Loucy (cell line): ENCODE measurements at regions not wholly inside any gene's neighbourhood (a gene's known extent, or its start where the extent isn't known, plus 50 kb on each side); places are given as distances from the start of the nearest gene placed in this dataset.

ENCODE experiments used
- H2AFZ ChIP-seq: fragments of 200-600 bp; sonication (generic); 2 replicates; pipeline ENCODE4 v1.6.0; 2016; ENCODE audit warnings: antibody characterized with exemption, mild to moderate bottlenecking, low read length, moderate library complexity
- H3F3A ChIP-seq: fragments of 200-600 bp; 2 replicates; pipeline ENCODE4 v1.6.0; 2016; ENCODE audit warnings: antibody characterized with exemption, low read depth, mild to moderate bottlenecking
- H3K27me3 ChIP-seq: fragments of 200-600 bp; sonication (generic); 2 replicates; pipeline ENCODE4 v1.6.1; 2014; ENCODE audit warnings: low read length, mild to moderate bottlenecking; ENCODE audit not compliant: insufficient read depth, poor library complexity, severe bottlenecking
- H3K36me3 ChIP-seq: fragments of 200-600 bp; sonication (generic); 2 replicates; pipeline ENCODE4 v1.6.1; 2016; ENCODE audit warnings: low read length; ENCODE audit not compliant: insufficient read depth
- H3K4me1 ChIP-seq: fragments of 200-600 bp; sonication (generic); 2 replicates; pipeline ENCODE4 v1.5.1; 2014; ENCODE audit warnings: low read length, mild to moderate bottlenecking; ENCODE audit not compliant: insufficient read depth, poor library complexity, severe bottlenecking
- H3K4me2 ChIP-seq: fragments of 200-600 bp; sonication (generic); 2 replicates; pipeline ENCODE4 v1.6.0; 2014; ENCODE audit warnings: antibody characterized with exemption, low read length, low read depth, mild to moderate bottlenecking; ENCODE audit not compliant: poor library complexity, severe bottlenecking
- H3K4me3 ChIP-seq: fragments of 200-600 bp; sonication (generic); 2 replicates; pipeline ENCODE4 v1.5.1; 2014; ENCODE audit warnings: low read length, mild to moderate bottlenecking, mixed read lengths; ENCODE audit not compliant: poor library complexity, severe bottlenecking
- H3K79me2 ChIP-seq: fragments of 200-600 bp; sonication (generic); 2 replicates; pipeline ENCODE4 v1.6.1; 2014; ENCODE audit warnings: low read length; ENCODE audit not compliant: insufficient read depth
- H3K9ac ChIP-seq: fragments of 200-600 bp; sonication (generic); 2 replicates; pipeline ENCODE4 v1.6.0; 2014; ENCODE audit warnings: mild to moderate bottlenecking, low read depth, low read length, moderate library complexity; ENCODE audit not compliant: poor library complexity, severe bottlenecking
- H3K9me2 ChIP-seq: fragments of 200-600 bp; sonication (generic); replicated peaks from 2 replicates; pipeline ENCODE4 v1.6.1; 2016; ENCODE audit warnings: low read depth, low read length, mixed read lengths
- H3K9me3 ChIP-seq: fragments of 200-600 bp; sonication (generic); 2 replicates; pipeline ENCODE4 v1.6.1; 2014; ENCODE audit warnings: mild to moderate bottlenecking, antibody characterized with exemption, low read length, low read depth; ENCODE audit not compliant: insufficient read depth
- H4K20me1 ChIP-seq: fragments of 200-600 bp; sonication (generic); 2 replicates; pipeline ENCODE4 v1.6.0; 2014; ENCODE audit warnings: antibody characterized with exemption, low read length, mild to moderate bottlenecking; ENCODE audit not compliant: insufficient read depth, poor library complexity, severe bottlenecking
- EZH2phosphoT487 ChIP-seq: fragments of 200-600 bp; IDR thresholded peaks from 2 replicates; pipeline ENCODE4 v1.6.1; 2018; ENCODE audit warnings: antibody characterized with exemption, mild to moderate bottlenecking, moderate library complexity, borderline replicate concordance
- TF ChIP-seq, protein P1 (sequence below): fragments of 200-600 bp; sonication (generic); conservative IDR thresholded peaks from 2 replicates; pipeline ENCODE4 v1.5.1; 2014; ENCODE audit warnings: mild to moderate bottlenecking, antibody characterized with exemption, low read length

DNA sequence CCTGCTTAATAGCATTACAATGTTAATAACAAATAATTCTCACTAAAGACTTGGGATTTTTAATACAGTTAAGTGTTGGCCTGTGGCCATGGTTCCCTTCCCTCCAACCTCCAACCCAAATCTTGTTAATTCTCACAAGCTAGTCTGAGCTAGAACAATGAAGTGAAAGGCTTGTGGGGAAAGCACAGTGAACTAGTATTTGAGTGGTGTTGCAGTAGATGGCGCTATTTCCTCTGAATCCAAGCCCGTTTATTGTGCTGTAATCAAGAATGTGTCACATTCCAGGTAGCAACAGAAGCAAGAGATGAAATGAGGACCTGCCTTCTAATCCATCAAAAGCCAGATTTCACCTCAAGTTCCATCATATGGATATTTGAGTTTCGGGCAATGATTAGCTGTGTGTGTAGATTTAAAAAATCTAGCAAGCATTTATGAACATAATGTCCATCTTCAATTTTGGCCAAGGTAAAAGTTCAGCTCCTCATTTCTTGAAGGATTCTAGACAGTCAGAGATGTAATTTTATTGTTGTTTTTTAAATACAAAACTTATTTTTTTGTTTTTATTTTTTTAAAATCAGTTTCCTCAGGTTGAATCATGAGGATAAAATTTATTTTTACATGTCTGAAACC lies 160.7 kb downstream of the SQOR start:
- no peak overlapping the region for H2AFZ ChIP-seq
- H3K9me3 ChIP-seq, result no peaks in the 10 kb centered on the region
- no peaks in the 10 kb centered on the region for H3F3A ChIP-seq
- no peaks in the 10 kb centered on the region for H3K4me1 ChIP-seq
- no peaks in the 10 kb centered on the region for H3K36me3 ChIP-seq
- TF ChIP-seq EZH2phosphoT487, result no peak
- TF ChIP-seq, protein P1, sequence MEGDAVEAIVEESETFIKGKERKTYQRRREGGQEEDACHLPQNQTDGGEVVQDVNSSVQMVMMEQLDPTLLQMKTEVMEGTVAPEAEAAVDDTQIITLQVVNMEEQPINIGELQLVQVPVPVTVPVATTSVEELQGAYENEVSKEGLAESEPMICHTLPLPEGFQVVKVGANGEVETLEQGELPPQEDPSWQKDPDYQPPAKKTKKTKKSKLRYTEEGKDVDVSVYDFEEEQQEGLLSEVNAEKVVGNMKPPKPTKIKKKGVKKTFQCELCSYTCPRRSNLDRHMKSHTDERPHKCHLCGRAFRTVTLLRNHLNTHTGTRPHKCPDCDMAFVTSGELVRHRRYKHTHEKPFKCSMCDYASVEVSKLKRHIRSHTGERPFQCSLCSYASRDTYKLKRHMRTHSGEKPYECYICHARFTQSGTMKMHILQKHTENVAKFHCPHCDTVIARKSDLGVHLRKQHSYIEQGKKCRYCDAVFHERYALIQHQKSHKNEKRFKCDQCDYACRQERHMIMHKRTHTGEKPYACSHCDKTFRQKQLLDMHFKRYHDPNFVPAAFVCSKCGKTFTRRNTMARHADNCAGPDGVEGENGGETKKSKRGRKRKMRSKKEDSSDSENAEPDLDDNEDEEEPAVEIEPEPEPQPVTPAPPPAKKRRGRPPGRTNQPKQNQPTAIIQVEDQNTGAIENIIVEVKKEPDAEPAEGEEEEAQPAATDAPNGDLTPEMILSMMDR, result peak; percentile 84
- no peaks in the 10 kb centered on the region for H3K79me2 ChIP-seq
- no peaks in the 10 kb centered on the region for H4K20me1 ChIP-seq
- H3K9ac ChIP-seq, result no peak overlapping the region
- H3K9me2 ChIP-seq, result no peaks in the 10 kb centered on the region
- no peaks in the 10 kb centered on the region for H3K27me3 ChIP-seq
- H3K4me2 ChIP-seq, result no peak overlapping the region
- no peak overlapping the region for H3K4me3 ChIP-seq

- Histone ChIP-seq H2AFZ (no peak overlapping the region), H3F3A (no peaks in the 10 kb centered on the region), H3K4me3 (no peak overlapping the region)
These were observed 161.6 kb downstream of the SQOR start for GRCh38 chr15:45796433-45796832.

GRCh38 chr15:45799508-45799907 lies 164.7 kb downstream of the SQOR start:
- Histone ChIP-seq H3K4me1 (no peaks in the 10 kb centered on the region), H2AFZ (no peak overlapping the region), H3K79me2 (no peaks in the 10 kb centered on the region), H3K27me3 (no peaks in the 10 kb centered on the region), H3K9me2 (no peaks in the 10 kb centered on the region), H3K4me2 (no peak overlapping the region), H4K20me1 (no peaks in the 10 kb centered on the region), H3K4me3 (no peak overlapping the region), H3K36me3 (no peaks in the 10 kb centered on the region), H3F3A (no peaks in the 10 kb centered on the region), H3K9me3 (no peaks in the 10 kb centered on the region), H3K9ac (no peak overlapping the region)
- TF ChIP-seq EZH2phosphoT487, result no peak
- TF ChIP-seq, protein P1, result no peak

More at GRCh38 chr15:45796433-45796832, 161.6 kb downstream of the SQOR start:
- Histone ChIP-seq H4K20me1 (no peaks in the 10 kb centered on the region), H3K4me1 (no peaks in the 10 kb centered on the region), H3K9me2 (no peaks in the 10 kb centered on the region), H3K4me2 (no peak overlapping the region), H3K9me3 (no peaks in the 10 kb centered on the region), H3K79me2 (no peaks in the 10 kb centered on the region), H3K9ac (no peak overlapping the region), H3K27me3 (no peaks in the 10 kb centered on the region), H3K36me3 (no peaks in the 10 kb centered on the region)
- TF ChIP-seq EZH2phosphoT487, result no peak
- TF ChIP-seq, protein P1, result no peak
